ENCODE measurements at regions not wholly inside any gene's neighbourhood (a gene's known extent, or its start where the extent isn't known, plus 50 kb on each side); places are given as distances from the start of the nearest gene placed in this dataset.

- DNase-seq (ENCODE audit: low read depth): no peak
- TF ChIP-seq CTCF (IDR thresholded peaks at IDR 0.05; ENCODE audit: insufficient read depth, low read length): no peak
- no peak overlapping the region for H3K4me3 ChIP-seq (ENCODE audit: low read depth, low read length)
Observed at GRCh38 chr10:129273860-129274259, 193.2 kb upstream of the MGMT start.

GRCh38 chr10:129274748-129275474 is 192.1 kb upstream of the MGMT start:
- no peak overlapping the region for H3K4me3 ChIP-seq (ENCODE audit: low read depth, low read length)

GRCh38 chr10:129275886-129276285 is 191.2 kb upstream of the MGMT start:
- no peak overlapping the region for H3K4me3 ChIP-seq (ENCODE audit: low read depth, low read length)
- no peak for TF ChIP-seq CTCF (IDR thresholded peaks at IDR 0.05; ENCODE audit: insufficient read depth, low read length)

More at GRCh38 chr10:129274748-129275474, 192.1 kb upstream of the MGMT start:
- peak; percentile 7 for TF ChIP-seq CTCF (IDR thresholded peaks at IDR 0.05; ENCODE audit: insufficient read depth, low read length)
- no peak for DNase-seq (ENCODE audit: low read depth)

GRCh38 chr10:129277084-129277483 is 190.0 kb upstream of the MGMT start:
- H3K4me3 ChIP-seq (ENCODE audit: low read depth, low read length): no peak overlapping the region
- no peak for TF ChIP-seq CTCF (IDR thresholded peaks at IDR 0.05; ENCODE audit: insufficient read depth, low read length)
- DNase-seq (ENCODE audit: low read depth): no peak

More at GRCh38 chr10:129275886-129276285, 191.2 kb upstream of the MGMT start:
- DNase-seq (ENCODE audit: low read depth): no peak

- no peak for DNase-seq (ENCODE audit: low read depth)
- H3K4me3 ChIP-seq (ENCODE audit: low read depth, low read length): no peak overlapping the region
- no peak for TF ChIP-seq CTCF (IDR thresholded peaks at IDR 0.05; ENCODE audit: insufficient read depth, low read length)
Observed at GRCh38 chr10:129277841-129278240, 189.2 kb upstream of the MGMT start.

- no peak for DNase-seq (ENCODE audit: low read depth)
- TF ChIP-seq CTCF (IDR thresholded peaks at IDR 0.05; ENCODE audit: insufficient read depth, low read length): no peak
- H3K4me3 ChIP-seq (ENCODE audit: low read depth, low read length): no peak overlapping the region
Observed at GRCh38 chr10:129278686-129279085, 188.4 kb upstream of the MGMT start.

All from fibroblast of the aortic adventitia (primary cell).